ENCODE measurements at regions not wholly inside any gene's neighbourhood (a gene's known extent, or its start where the extent isn't known, plus 50 kb on each side); places are given as distances from the start of the nearest gene placed in this dataset.
A peak's percentile ranks its signal among the peaks of the same experiment; 100 is the strongest.

- FAIRE-seq (no peak), DNase-seq (ENCODE audit: insufficient read length, low spot score) (no peak)
- TF ChIP-seq CTCF (IDR thresholded peaks at IDR 0.05; ENCODE audit: insufficient read depth, missing control alignments) = no peak
These were observed 352.8 kb upstream of the SEMA6D start for GRCh38 chr15:47364230-47365141.

- FAIRE-seq = no peak
- DNase-seq (ENCODE audit: insufficient read length, low spot score) = no peak
- TF ChIP-seq CTCF (IDR thresholded peaks at IDR 0.05; ENCODE audit: insufficient read depth, missing control alignments) = no peak
These were observed 350.4 kb upstream of the SEMA6D start for GRCh38 chr15:47366884-47367283.

GRCh38 chr15:47367726-47368390 lies 349.4 kb upstream of the SEMA6D start:
- FAIRE-seq (no peak), DNase-seq (ENCODE audit: insufficient read length, low spot score) (no peak)
- TF ChIP-seq CTCF (IDR thresholded peaks at IDR 0.05; ENCODE audit: insufficient read depth, missing control alignments) = no peak

- DNase-seq (ENCODE audit: insufficient read length, low spot score) = no peak
- no peak for TF ChIP-seq CTCF (IDR thresholded peaks at IDR 0.05; ENCODE audit: insufficient read depth, missing control alignments)
- no peak for FAIRE-seq
These were observed 345.4 kb upstream of the SEMA6D start for GRCh38 chr15:47371939-47372338.

GRCh38 chr15:47374222-47374621 lies 343.1 kb upstream of the SEMA6D start:
- FAIRE-seq = no peak
- DNase-seq (ENCODE audit: insufficient read length, low spot score) = no peak
- TF ChIP-seq CTCF (IDR thresholded peaks at IDR 0.05; ENCODE audit: insufficient read depth, missing control alignments) = peak; percentile 54

- no peak for TF ChIP-seq CTCF (IDR thresholded peaks at IDR 0.05; ENCODE audit: insufficient read depth, missing control alignments)
- DNase-seq (ENCODE audit: insufficient read length, low spot score) = no peak
- no peak for FAIRE-seq
These were observed 341.1 kb upstream of the SEMA6D start for GRCh38 chr15:47376190-47376589.

- DNase-seq (ENCODE audit: insufficient read length, low spot score) (no peak), FAIRE-seq (no peak)
- no peak for TF ChIP-seq CTCF (IDR thresholded peaks at IDR 0.05; ENCODE audit: insufficient read depth, missing control alignments)
These were observed 339.8 kb upstream of the SEMA6D start for GRCh38 chr15:47377465-47377864.

Data from D721Med (cell line).